ENCODE measurements at regions not wholly inside any gene's neighbourhood (a gene's known extent, or its start where the extent isn't known, plus 50 kb on each side); places are given as distances from the start of the nearest gene placed in this dataset.

- Histone ChIP-seq H3K79me2 (ENCODE audit: insufficient read depth, low read depth, low read length) (no peaks in the 10 kb centered on the region), H3K4me3 (ENCODE audit: low read depth, low read length, poor library complexity, severe bottlenecking) (no peak overlapping the region), H4K20me1 (ENCODE audit: insufficient read depth, low read length) (no peaks in the 10 kb centered on the region), H3K9me2 (ENCODE audit: insufficient read depth, low read length) (no peaks in the 10 kb centered on the region), H3K27ac (ENCODE audit: low read depth, low read length, poor library complexity, severe bottlenecking) (no peak overlapping the region), H3K36me3 (ENCODE audit: insufficient read depth, low read length) (no peaks in the 10 kb centered on the region), H3K4me1 (ENCODE audit: insufficient read depth, low read length, poor library complexity, severe bottlenecking) (no peaks in the 10 kb centered on the region), H2AFZ (ENCODE audit: low read length) (no peak overlapping the region), H3K4me2 (ENCODE audit: low read length) (no peak overlapping the region), H3K9me3 (ENCODE audit: low read length) (no peaks in the 10 kb centered on the region)
- BruUV-seq (replicated peaks): no TSS peak
- intact Hi-C loops (cut with micrococcal nuclease; ENCODE audit: unreplicated experiment): no loop called here
- TF ChIP-seq CTCF (conservative IDR thresholded peaks at IDR 0.05; ENCODE audit: low read length) (no peak), EZH2phosphoT487 (IDR thresholded peaks at IDR 0.05; ENCODE audit: borderline replicate concordance, low read depth, low read length) (no peak)
- ChIA-PET POLR2A (no interaction called here), CTCF (ENCODE audit: unreplicated experiment) (no interaction called here)
- DNase-seq (ENCODE audit: low spot score): no peak
Observed at GRCh38 chrY:12598783-12599182, 102.2 kb upstream of the USP9Y start.

GRCh38 chrY:12605426-12605825, 95.6 kb upstream of the USP9Y start:
- Histone ChIP-seq H2AFZ (ENCODE audit: low read length) (no peak overlapping the region), H4K20me1 (ENCODE audit: insufficient read depth, low read length) (no peaks in the 10 kb centered on the region), H3K4me1 (ENCODE audit: insufficient read depth, low read length, poor library complexity, severe bottlenecking) (no peaks in the 10 kb centered on the region), H3K9me3 (ENCODE audit: low read length) (no peaks in the 10 kb centered on the region), H3K36me3 (ENCODE audit: insufficient read depth, low read length) (no peaks in the 10 kb centered on the region), H3K9me2 (ENCODE audit: insufficient read depth, low read length) (no peaks in the 10 kb centered on the region), H3K79me2 (ENCODE audit: insufficient read depth, low read depth, low read length) (no peaks in the 10 kb centered on the region), H3K4me2 (ENCODE audit: low read length) (no peak overlapping the region), H3K27ac (ENCODE audit: low read depth, low read length, poor library complexity, severe bottlenecking) (no peak overlapping the region), H3K4me3 (ENCODE audit: low read depth, low read length, poor library complexity, severe bottlenecking) (no peak overlapping the region)
- BruUV-seq (replicated peaks): no TSS peak
- TF ChIP-seq CTCF (conservative IDR thresholded peaks at IDR 0.05; ENCODE audit: low read length): no peak
- no peak for TF ChIP-seq EZH2phosphoT487 (IDR thresholded peaks at IDR 0.05; ENCODE audit: borderline replicate concordance, low read depth, low read length)
- intact Hi-C loops (cut with micrococcal nuclease; ENCODE audit: unreplicated experiment): no loop called here
- ChIA-PET POLR2A (no interaction called here), CTCF (ENCODE audit: unreplicated experiment) (no interaction called here)
- DNase-seq (ENCODE audit: low spot score): no peak

GRCh38 chrY:12610861-12611260, 90.2 kb upstream of the USP9Y start:
- Histone ChIP-seq H3K27ac (ENCODE audit: low read depth, low read length, poor library complexity, severe bottlenecking) (no peak overlapping the region), H3K79me2 (ENCODE audit: insufficient read depth, low read depth, low read length) (no peaks in the 10 kb centered on the region), H3K4me2 (ENCODE audit: low read length) (no peak overlapping the region), H3K9me2 (ENCODE audit: insufficient read depth, low read length) (no peaks in the 10 kb centered on the region), H3K4me1 (ENCODE audit: insufficient read depth, low read length, poor library complexity, severe bottlenecking) (no peaks in the 10 kb centered on the region), H3K36me3 (ENCODE audit: insufficient read depth, low read length) (no peaks in the 10 kb centered on the region), H2AFZ (ENCODE audit: low read length) (no peak overlapping the region), H3K9me3 (ENCODE audit: low read length) (no peaks in the 10 kb centered on the region), H3K4me3 (ENCODE audit: low read depth, low read length, poor library complexity, severe bottlenecking) (no peak overlapping the region), H4K20me1 (ENCODE audit: insufficient read depth, low read length) (no peaks in the 10 kb centered on the region)
- no TSS peak for BruUV-seq (replicated peaks)
- POLR2A ChIA-PET: no interaction called here
- DNase-seq (ENCODE audit: low spot score): no peak
- CTCF ChIA-PET (ENCODE audit: unreplicated experiment): no interaction called here
- intact Hi-C loops (cut with micrococcal nuclease; ENCODE audit: unreplicated experiment): no loop called here
- TF ChIP-seq EZH2phosphoT487 (IDR thresholded peaks at IDR 0.05; ENCODE audit: borderline replicate concordance, low read depth, low read length) (no peak), CTCF (conservative IDR thresholded peaks at IDR 0.05; ENCODE audit: low read length) (no peak)
